IMR-90 (cell line): ENCODE measurements at regions not wholly inside any gene's neighbourhood (a gene's known extent, or its start where the extent isn't known, plus 50 kb on each side); places are given as distances from the start of the nearest gene placed in this dataset.

Experiments used
- ATAC-seq: fragments of 200-7000 bp; cut with Tn5 transposase; 2 replicates; pipeline ENCODE4 v1.9.1; 2020; ENCODE audit warnings: low read depth, mild to moderate bottlenecking, moderate library complexity
- BruUV-seq: library from RNA; stranded (reverse); fragments of 400-500 nt; replicated peaks from 2 replicates; lab custom pipeline; 2021; lab: Mats Ljungman, UMichigan
- CTCF ChIA-PET: fragments of 300-600 bp; formaldehyde crosslinking; extraction: SDS; loops from one replicate; lab custom pipeline; 2021; ENCODE audit warnings: antibody characterized with exemption; lab: Yijun Ruan, JAX
- POLR2A ChIA-PET: fragments of 300-600 bp; sonication (Branson Sonifier 250); formaldehyde crosslinking; loops from one replicate; lab custom pipeline; 2022; ENCODE audit warnings: antibody characterized with exemption; ENCODE audit not compliant: unreplicated experiment; lab: Charles Lee
- DNase-seq: peaks from one replicate; pipeline ENCODE4 v3.0.0; 2013
- H2AFZ ChIP-seq: replicated peaks from 2 replicates; pipeline ENCODE3; 2013; ENCODE audit warnings: low read length, mild to moderate bottlenecking; ENCODE audit not compliant: poor library complexity
- H2AK5ac ChIP-seq: 2 replicates; pipeline ENCODE4 v1.6.1; 2013; ENCODE audit warnings: low read depth, low read length, inconsistent platforms
- H2AK9ac ChIP-seq: replicated peaks from 2 replicates; pipeline ENCODE3; 2013; ENCODE audit warnings: mild to moderate bottlenecking, low read depth, low read length, moderate library complexity; ENCODE audit not compliant: poor library complexity
- H2BK120ac ChIP-seq: 2 replicates; pipeline ENCODE4 v1.6.1; 2013; ENCODE audit warnings: low read depth, low read length, inconsistent platforms
- H2BK15ac ChIP-seq: 3 replicates; pipeline ENCODE4 v1.6.1; 2013; ENCODE audit warnings: low read depth, low read length, inconsistent platforms
- H2BK20ac ChIP-seq: 2 replicates; pipeline ENCODE4 v1.6.1; 2013; ENCODE audit warnings: low read depth, mild to moderate bottlenecking, inconsistent platforms, low read length, moderate library complexity
- H2BK5ac ChIP-seq: 2 replicates; pipeline ENCODE4 v1.6.1; 2013; ENCODE audit warnings: mild to moderate bottlenecking, low read depth, low read length, inconsistent platforms; ENCODE audit not compliant: poor library complexity, severe bottlenecking
- H3K14ac ChIP-seq: replicated peaks from 2 replicates; pipeline ENCODE4 v1.6.1; 2013; ENCODE audit warnings: low read depth, low read length, inconsistent platforms
- H3K18ac ChIP-seq: 2 replicates; pipeline ENCODE4 v1.6.1; 2013; ENCODE audit warnings: low read depth, low read length, control low read depth
- H3K23ac ChIP-seq: 2 replicates; pipeline ENCODE4 v1.6.1; 2013; ENCODE audit warnings: low read depth, low read length, inconsistent platforms
- H3K27ac ChIP-seq: 2 replicates; pipeline ENCODE4 v1.5.1; 2013; ENCODE audit warnings: mild to moderate bottlenecking, control low read depth, low read length; ENCODE audit not compliant: insufficient read depth
- H3K27me3 ChIP-seq: 2 replicates; pipeline ENCODE4 v1.6.1; 2013; ENCODE audit warnings: low read length; ENCODE audit not compliant: control insufficient read depth, insufficient read depth
- H3K36me3 ChIP-seq: 2 replicates; pipeline ENCODE4 v1.6.1; 2013; ENCODE audit warnings: low read length, mixed read lengths; ENCODE audit not compliant: control insufficient read depth, insufficient read depth
- H3K4ac ChIP-seq: 2 replicates; pipeline ENCODE4 v1.6.1; 2013; ENCODE audit warnings: low read depth, low read length, inconsistent platforms
- H3K4me1 ChIP-seq: 2 replicates; pipeline ENCODE4 v1.6.1; 2013; ENCODE audit warnings: low read length, mixed read lengths; ENCODE audit not compliant: control insufficient read depth, insufficient read depth
- H3K4me2 ChIP-seq: 2 replicates; pipeline ENCODE4 v1.6.1; 2013; ENCODE audit warnings: low read depth, mild to moderate bottlenecking, control low read depth, low read length, moderate library complexity
- H3K4me3 ChIP-seq: 2 replicates; pipeline ENCODE4 v1.5.1; 2013; ENCODE audit warnings: low read depth, mild to moderate bottlenecking, control low read depth, low read length, moderate library complexity; ENCODE audit not compliant: insufficient read depth
- H3K56ac ChIP-seq: 2 replicates; pipeline ENCODE4 v1.6.1; 2013; ENCODE audit warnings: low read length, inconsistent platforms; ENCODE audit not compliant: insufficient read depth; ENCODE audit errors: extremely low read depth
- H3K79me1 ChIP-seq, 2 experiments: 2 replicates each; pipeline ENCODE4 v1.6.1; 2013; ENCODE audit warnings: low read length in 2 of 2, inconsistent platforms in 1 of 2, low read depth in 1 of 2
- H3K9ac ChIP-seq: 2 replicates; pipeline ENCODE4 v1.6.1; 2013; ENCODE audit warnings: low read depth, low read length, control low read depth
- H3K9me1 ChIP-seq: 2 replicates; pipeline ENCODE4 v1.6.1; 2013; ENCODE audit warnings: low read length, inconsistent platforms; ENCODE audit not compliant: insufficient read depth
- H3K9me3 ChIP-seq: 2 replicates; pipeline ENCODE4 v1.6.1; 2013; ENCODE audit warnings: low read length; ENCODE audit not compliant: control insufficient read depth, insufficient read depth
- H4K20me1 ChIP-seq: 2 replicates; pipeline ENCODE4 v1.6.1; 2013; ENCODE audit warnings: low read length, inconsistent platforms; ENCODE audit not compliant: insufficient read depth
- H4K5ac ChIP-seq: 2 replicates; pipeline ENCODE4 v1.6.1; 2013; ENCODE audit warnings: mild to moderate bottlenecking, low read depth, low read length, control low read depth
- H4K8ac ChIP-seq, 2 experiments: 2 replicates each; pipeline ENCODE4 v1.6.1; 2013; ENCODE audit warnings: low read depth in 2 of 2, low read length in 2 of 2, control low read depth in 1 of 2, inconsistent platforms in 1 of 2
- H4K91ac ChIP-seq: 2 replicates; pipeline ENCODE4 v1.6.1; 2013; ENCODE audit warnings: low read depth, low read length, inconsistent platforms; ENCODE audit not compliant: insufficient read depth
- RFX5 ChIP-seq: IDR thresholded peaks from 2 replicates; pipeline ENCODE4 v1.8.0; 2012; ENCODE audit warnings: low read depth, mild to moderate bottlenecking, low read length, moderate library complexity
- WGBS, 2 experiments: methylation state at CpG; one replicate each; pipeline versions ENCODE4 v1.1.5 to v1.1.7; 2013; ENCODE audit warnings: missing lambda C conversion rate in 2 of 2; ENCODE audit not compliant: insufficient read length in 1 of 2; ENCODE audit errors: extremely low coverage in 2 of 2; 5-methylcytosine and 5-hydroxymethylcytosine counted together
- dilution Hi-C: fragments of 300-500 bp; cut with HindIII; formaldehyde crosslinking; loops from one replicate; pipeline ENCODE4 v1.14.3; 2018; ENCODE audit warnings: low sequenced_read_pairs; ENCODE audit not compliant: unreplicated experiment
- in situ Hi-C: fragments of 300-500 bp; cut with MboI; formaldehyde crosslinking; loops from 3 replicates; pipeline ENCODE4 v1.14.3; 2019; ENCODE audit warnings: low sequenced_read_pairs, inconsistent platforms, mixed read lengths
- intact Hi-C: fragments of 100-400 bp; cut with micrococcal nuclease; formaldehyde crosslinking; loops from 2 replicates; pipeline ENCODE4 v1.10.0; 2022

DNA sequence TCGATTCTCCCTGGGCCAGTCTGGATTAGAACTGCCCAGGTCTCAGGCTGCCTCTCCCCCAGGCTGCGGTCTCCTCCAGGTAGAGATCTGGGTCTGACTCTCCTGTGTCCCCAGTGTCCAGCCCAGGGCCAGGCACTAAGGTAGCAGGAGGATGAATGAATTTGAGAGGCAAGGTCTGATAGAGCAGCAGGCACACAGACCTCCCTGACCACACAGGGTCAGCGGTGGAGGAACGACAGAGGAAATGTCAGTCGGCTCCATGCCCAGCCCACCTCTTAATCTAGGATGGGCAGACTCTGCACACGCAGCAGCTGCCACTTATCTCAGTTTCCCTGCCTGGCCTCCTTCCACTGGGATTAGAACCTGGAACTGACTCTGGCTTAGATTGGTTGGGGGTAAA is 272.7 kb upstream of the MVB12B start:
- Histone ChIP-seq H3K9me1 (no peaks in the 10 kb centered on the region), H3K4me1 (no peaks in the 10 kb centered on the region; the same call in 1 of the 2 replicates), H3K4ac (no peak overlapping the region), H2AK5ac (no peak overlapping the region), H2BK20ac (no peak overlapping the region), H2AFZ (no peak overlapping the region), H4K5ac (no peak overlapping the region), H2BK5ac (no peak overlapping the region), H3K23ac (no peak overlapping the region), H4K20me1 (no peaks in the 10 kb centered on the region), H3K27ac (no peak overlapping the region), H2BK15ac (no peak overlapping the region), H3K36me3 (no peaks in the 10 kb centered on the region), H3K4me3 (no peak overlapping the region), H3K14ac (no peak overlapping the region), H3K9ac (no peak overlapping the region), H3K4me2 (no peak overlapping the region), H3K56ac (no peak overlapping the region), H4K8ac (no peak overlapping the region), H2AK9ac (no peak overlapping the region), H4K91ac (no peak overlapping the region), H3K18ac (no peak overlapping the region), H3K9me3 (no peaks in the 10 kb centered on the region), H3K79me1 (no peaks in the 10 kb centered on the region), H3K27me3 (peaks cover 73% of the 10 kb centered on the region), H2BK120ac (no peak overlapping the region)
- POLR2A ChIA-PET: no interaction called here
- intact Hi-C loops (loop anchor here (10.0 kb wide), 1 partner anchor 309 kb away; the partner anchor contains the start of gene PBX3), in situ Hi-C loops (no loop called here), dilution Hi-C loops (no loop called here)
- CTCF ChIA-PET: interaction anchor here (0.5 kb wide), 1 partner anchor 345 kb away, joined by 3 read pairs; no protein-coding TSS in a partner anchor
- BruUV-seq: no TSS peak
- DNase-seq: no peak
- no CpG with 5 or more reads among the region's 6 CpGs for WGBS, 2 experiments
- no peak for TF ChIP-seq RFX5
- ATAC-seq: no peak
